ENCODE measurements at regions not wholly inside any gene's neighbourhood (a gene's known extent, or its start where the extent isn't known, plus 50 kb on each side); places are given as distances from the start of the nearest gene placed in this dataset.
"Not testable (repeated sequence)": the region's sequence is repeated elsewhere in the genome, so short reads cannot be mapped to it uniquely, and the experiment has no call there.

DNA sequence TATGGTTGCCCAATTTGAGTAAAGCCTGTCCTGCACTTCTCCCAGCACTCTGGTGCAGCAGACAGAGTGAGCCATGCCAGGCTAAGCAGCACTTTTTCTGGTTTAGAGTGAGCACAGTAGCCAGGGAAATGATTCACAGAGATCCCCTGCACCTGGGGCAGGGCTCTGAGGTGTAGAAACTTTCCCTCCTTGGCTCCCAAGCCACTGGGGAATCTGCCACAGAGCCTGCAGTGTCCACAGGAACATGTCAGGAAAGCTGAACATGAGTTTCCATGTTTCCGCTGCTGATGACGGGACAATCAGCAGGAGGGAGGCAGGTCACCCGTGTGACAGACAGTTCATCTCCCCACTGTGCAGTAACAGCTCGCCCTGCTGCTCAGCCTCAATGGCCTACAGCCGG lies 429.9 kb upstream of the B3GAT1 start:
- DNase-seq = no peak

GRCh38 chr11:134841411-134841810 lies 429.4 kb upstream of the B3GAT1 start:
- no peak for DNase-seq

- DNase-seq = no peak
Measured at GRCh38 chr11:134840945-134841344, 428.9 kb upstream of the B3GAT1 start.

- DNase-seq = not testable (repeated sequence)
Measured at GRCh38 chr11:134840165-134840564, 428.1 kb upstream of the B3GAT1 start.

DNA sequence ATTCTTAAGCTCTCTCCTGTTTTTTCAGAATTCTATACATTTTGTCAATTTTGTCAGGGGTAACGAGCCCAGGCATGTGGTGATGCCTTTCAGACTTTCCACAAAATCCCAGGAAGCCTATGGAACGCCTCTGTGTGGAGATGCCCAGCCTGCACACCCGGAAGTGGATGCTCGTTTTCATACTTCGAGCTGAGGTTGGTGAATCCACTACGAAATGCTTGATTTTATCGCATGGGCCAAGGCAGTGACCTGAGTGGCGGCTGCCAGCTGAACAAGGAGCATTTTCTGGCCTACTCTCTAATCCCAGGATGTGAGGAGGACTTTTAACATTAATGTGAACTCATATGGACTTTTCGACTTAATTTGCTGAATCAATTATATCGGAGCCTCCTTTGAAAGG lies 426.7 kb upstream of the B3GAT1 start:
- no peak for DNase-seq

GRCh38 chr11:134837887-134838232 lies 425.8 kb upstream of the B3GAT1 start:
- no peak for DNase-seq

DNA sequence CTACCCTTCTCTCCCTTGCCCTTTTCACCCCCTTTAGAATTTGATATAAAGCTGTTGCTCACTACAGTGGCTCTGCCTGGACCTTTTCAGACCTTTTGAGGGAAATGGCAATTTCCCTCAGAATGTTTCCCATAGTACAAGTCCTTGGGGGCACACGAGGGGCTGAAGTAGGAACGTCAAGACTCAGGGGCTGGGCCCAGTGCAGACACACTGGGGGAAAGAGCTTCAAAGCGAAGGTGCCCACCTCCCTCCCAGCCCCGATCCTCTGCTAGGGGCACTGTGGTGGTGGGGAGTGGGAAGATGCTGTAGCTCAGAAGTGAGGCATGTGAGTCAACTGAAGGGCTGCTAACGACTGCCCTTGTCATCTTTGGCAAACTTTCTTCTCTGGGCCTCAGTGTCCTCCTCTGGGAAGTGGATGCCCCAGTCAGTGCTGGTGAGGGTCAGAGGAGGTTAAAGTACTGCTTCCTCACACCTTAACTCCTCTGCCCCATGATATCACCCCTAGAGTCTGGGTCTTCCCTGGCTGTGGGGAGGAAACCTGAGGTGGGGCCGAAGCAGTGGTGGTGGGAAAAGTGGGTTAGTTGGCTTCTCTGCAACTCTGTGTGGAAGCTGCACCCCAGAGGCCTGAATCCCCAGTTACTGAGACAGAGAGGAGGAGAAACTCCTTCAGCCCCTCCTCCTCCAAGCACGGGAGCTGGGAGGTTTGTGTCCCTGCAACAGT lies 425.3 kb upstream of the B3GAT1 start:
- no peak for DNase-seq

DNA sequence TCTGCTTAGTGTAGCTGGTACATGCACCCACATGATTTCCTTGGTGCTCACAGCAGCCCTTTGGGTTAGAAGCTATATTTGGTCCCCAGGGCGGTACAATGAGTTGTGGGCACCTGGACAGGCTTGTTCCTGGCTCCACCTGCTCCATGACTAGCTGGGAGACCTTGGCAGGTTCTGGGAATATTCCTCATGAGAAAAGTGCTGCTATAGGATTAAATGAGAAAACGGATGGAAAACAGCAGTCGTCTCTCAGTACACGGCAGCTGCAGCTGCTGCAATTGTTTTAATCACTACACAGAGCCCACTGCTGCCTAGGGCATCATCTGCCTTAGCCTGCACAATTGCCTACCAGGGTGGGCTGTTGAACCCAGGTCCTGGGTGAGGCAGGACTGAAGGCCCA lies 424.5 kb upstream of the B3GAT1 start:
- no peak for DNase-seq

DNA sequence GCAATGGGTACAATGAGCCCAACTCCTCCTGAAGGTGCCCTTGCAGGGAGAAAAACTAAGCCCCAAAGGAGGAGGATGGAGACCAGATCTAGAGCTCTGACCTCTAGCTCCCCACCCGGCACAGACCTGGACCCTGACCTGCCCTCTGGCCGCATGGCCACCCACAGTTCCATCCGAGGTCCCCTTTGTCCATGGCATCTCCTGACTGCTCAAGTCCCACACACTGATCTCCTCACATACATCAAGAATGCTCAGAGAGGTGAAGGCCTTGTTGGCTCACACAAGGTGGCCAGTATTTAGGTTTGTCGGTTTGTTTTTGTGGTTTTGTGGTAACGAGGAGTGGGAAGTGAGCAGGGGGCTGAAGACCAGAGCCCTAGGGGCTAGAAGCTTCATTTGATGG lies 423.5 kb upstream of the B3GAT1 start:
- no peak for DNase-seq

- DNase-seq = no peak
Measured at GRCh38 chr11:134830312-134830711, 418.3 kb upstream of the B3GAT1 start.

GRCh38 chr11:134823970-134824369 lies 411.9 kb upstream of the B3GAT1 start:
- DNase-seq = no peak

DNA sequence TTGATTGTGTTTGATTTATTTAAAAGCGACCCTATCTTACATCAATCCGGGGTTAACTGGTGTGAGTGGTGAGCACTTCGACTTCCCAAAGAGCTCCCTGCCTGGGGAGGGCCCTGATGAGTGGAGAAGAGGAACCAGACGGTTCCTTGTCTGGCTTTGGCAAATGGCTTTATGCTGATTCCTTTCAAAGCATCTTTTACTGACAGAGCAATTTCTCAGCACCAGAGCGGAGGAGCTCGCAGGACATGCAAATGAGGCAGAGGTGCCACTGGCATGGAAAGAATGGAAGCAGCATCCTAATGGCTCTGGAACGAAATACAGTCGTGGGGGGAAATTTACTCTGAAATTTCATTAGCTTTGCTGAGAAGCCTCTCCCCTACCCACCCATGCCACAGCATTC lies 410.9 kb upstream of the B3GAT1 start:
- no peak for DNase-seq

DNA sequence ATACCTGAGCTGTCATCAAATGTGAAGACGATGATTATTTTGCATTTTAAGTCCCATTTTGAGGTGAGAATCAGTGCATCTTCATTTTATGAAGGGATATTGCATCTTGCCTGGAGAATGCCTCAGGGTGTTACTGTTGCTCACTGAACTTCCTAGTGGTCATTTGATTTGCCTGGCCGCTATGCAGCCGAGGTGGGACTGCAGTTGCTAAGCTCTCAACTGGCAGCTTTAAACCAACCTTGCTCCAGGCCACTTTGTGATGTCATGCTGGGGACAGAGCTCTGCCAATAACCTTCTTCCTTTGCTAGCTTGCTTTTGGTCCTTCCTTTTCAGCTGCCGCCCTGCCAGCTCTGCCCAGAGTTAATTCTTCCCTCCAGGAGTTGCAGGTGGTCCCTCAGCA lies 409.4 kb upstream of the B3GAT1 start:
- no peak for DNase-seq

- DNase-seq = no peak
Measured at GRCh38 chr11:134819041-134819440, 407.0 kb upstream of the B3GAT1 start.

DNA sequence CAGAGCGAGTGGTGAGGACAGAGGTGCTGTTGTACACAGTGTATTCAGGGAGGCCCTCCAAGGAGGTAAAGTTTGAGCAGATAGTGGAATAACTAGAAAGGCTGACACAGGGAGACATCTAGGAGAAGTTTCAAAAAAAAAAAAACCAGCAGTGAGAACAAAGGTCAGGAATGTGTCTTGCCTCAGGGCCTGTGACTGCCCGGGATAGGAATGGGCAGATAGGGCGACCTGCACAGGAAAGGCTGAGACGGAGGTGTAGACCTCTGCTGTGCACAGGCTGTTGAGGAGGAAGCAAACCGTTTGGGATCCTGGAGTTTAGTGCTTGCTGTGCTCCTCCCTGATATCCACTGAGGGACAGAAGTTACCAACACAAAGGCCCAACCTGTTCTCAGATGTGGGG lies 406.5 kb upstream of the B3GAT1 start:
- no peak for DNase-seq

- no peak for DNase-seq
Measured at GRCh38 chr11:134815404-134815803, 403.4 kb upstream of the B3GAT1 start.

DNA sequence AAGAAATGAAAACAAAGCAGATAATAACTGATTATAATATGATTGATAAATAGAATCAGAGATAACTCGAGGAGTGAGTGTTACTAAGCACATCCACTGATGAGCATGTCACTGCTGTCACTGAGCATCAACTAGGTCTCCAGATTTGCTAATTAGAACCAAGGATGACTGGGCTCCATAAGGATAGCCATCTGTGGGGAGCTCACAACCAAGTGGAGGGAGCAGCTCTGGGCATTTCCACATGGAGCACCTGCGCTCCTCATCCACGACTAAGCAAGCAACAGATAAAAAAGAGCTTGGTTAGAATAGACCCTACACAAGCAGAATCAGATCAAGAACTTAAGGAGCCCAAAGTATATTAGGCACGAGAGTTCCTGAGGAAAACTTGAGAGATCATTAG lies 396.0 kb upstream of the B3GAT1 start:
- DNase-seq = no peak

DNA sequence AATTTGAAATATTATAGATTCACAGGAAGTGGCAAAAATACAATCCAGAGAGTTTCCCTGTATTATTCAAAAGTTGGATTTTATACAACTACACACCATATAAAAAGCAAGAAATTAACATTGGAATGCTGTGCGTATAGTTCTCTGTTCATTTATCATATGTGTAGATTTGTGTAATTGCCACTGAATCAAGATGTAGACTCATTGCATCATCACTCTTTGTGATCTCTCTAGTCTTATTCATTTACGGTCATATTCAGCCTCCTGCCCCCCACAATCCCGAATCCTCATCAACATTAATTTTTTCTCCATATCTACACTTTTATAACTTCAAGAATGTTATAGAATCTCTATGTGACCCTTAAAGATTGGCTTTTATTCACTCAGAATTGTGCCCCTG lies 390.6 kb upstream of the B3GAT1 start:
- no peak for DNase-seq

DNA sequence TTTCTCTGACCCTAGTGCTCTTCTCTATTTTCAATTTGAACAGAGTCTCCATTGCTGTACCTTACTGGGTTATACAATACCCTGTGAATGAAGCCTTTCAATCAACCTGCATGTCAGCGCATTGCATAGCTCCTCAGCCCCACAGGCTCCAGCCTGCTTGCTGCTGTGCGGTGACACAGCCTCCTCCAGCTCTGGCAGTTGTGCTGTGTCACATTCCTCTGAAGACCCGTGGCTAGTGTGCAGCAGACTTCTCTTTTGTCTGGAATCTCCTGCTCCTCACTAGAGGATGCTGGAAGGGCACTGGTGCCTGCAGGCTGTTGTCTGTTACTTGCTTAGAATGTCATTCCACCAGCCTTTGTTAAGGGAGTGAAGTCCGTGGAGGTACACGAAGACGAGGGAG lies 390.1 kb upstream of the B3GAT1 start:
- DNase-seq = peak; percentile 82

DNA sequence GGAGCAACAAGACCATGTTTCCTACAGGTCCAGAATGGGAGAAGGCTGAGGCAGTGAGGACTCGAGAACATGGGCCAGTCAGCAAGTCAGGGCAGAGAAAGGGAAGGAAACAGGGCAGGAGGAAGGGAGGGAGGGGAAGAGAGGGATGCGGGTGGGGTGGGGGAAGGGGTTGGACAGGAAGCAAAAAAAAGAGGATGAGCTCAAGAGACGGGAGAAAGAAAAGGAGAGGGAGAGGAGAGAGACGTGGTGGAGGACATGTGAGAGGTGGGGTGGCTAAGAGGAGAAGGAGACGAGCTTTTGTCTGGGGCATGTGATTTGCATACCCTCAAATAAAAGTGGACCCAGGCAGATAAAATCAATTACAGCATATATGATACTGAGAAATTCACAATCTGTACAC lies 389.5 kb upstream of the B3GAT1 start:
- DNase-seq = no peak

DNA sequence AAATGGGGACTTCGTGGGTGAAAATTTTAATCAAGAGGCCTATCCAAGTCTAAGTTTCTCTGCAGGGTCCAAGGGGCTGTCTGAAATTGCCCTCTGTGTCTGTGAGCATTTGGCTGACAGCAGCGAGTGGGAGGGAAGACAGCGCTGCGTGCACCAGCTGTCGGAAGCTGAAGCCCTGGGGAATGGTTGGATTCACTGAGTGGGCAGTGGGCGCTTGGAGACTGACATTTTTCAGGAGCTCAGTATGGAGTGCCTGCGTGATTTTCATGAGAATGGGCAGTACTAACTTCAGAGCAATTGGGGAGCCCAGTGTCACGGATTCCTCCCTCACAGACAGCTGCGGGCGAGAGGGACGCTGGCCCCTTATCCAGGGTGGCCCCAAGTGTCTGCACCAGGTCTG lies 388.8 kb upstream of the B3GAT1 start:
- peak; percentile 83 for DNase-seq

DNA sequence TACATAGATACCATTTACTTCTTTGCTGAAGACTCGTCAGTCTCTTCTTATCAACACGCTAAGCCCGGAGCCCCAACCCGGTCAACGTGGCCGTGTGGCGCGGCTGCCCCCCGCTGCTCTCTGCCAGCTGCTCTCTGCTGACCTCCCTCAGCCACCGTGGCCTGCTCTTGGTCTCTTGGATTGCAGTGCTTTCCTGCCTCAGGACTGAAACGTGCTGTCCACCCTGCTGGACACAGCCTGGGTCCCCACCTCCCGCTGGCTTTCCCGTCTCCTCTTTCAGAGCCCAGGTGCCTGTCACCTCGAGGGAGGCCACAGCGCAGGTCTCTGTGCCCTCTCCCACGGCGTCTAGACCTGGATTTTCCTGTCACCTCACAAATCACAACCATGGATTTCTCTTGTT lies 388.1 kb upstream of the B3GAT1 start:
- peak; percentile 28 for DNase-seq

GRCh38 chr11:134799386-134799785 lies 387.3 kb upstream of the B3GAT1 start:
- DNase-seq = no peak

DNA sequence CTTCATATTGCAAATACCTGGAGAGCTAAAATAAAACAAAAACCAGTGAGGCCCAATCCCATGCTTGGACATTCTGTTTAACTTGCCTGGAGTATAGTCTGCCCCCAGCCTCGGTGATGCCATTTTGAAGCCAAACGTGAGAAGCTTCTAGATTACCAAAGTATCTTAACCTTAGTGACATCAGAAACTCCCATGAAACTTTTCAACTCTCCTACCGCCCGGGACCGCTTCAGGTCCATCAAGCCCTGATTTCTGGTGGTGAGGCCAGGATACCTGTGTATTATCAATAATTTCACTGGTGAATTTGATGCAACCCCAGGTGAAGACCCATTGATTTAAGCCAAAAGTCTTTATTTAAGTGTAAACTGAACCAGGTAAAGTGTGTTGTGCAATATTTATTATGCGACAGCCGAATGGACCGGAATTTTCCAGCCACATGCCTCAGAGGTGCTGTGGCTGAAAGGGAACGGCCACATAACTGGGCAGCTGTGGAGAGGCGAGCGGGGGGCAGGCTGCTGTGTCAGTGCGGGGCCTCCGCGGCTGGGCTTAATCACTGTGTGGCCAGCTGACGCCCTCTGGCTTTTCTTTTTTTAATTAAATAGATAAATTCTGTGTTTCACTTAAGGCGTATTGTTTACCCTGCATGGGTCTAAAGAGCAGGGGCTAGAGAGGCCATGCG lies 385.5 kb upstream of the B3GAT1 start:
- DNase-seq = no peak

- DNase-seq = no peak
Measured at GRCh38 chr11:134795017-134795416, 383.0 kb upstream of the B3GAT1 start.
